MCF 10A (cell line): ENCODE measurements at regions not wholly inside any gene's neighbourhood (a gene's known extent, or its start where the extent isn't known, plus 50 kb on each side); places are given as distances from the start of the nearest gene placed in this dataset.

Source experiments
- BruUV-seq: library from RNA; stranded (reverse); fragments of 400-500 nt; replicated peaks from 2 replicates; lab custom pipeline; 2021; lab: Mats Ljungman, UMichigan
- CTCF ChIA-PET: fragments of 300-600 bp; sonication (Branson Sonifier 250); formaldehyde crosslinking; extraction: SDS; loops from one replicate; lab custom pipeline; 2021; ENCODE audit warnings: antibody characterized with exemption, inconsistent platforms; lab: Yijun Ruan, JAX
- POLR2A ChIA-PET: fragments of 300-600, 350-650 bp; sonication (Branson Sonifier 250); formaldehyde crosslinking; extraction: SDS; loops from one replicate; lab custom pipeline; 2020; ENCODE audit warnings: antibody characterized with exemption, inconsistent platforms; lab: Yijun Ruan, JAX
- DNase-seq: peaks from one replicate; pipeline ENCODE4 v3.0.0-alpha.2; 2018; ENCODE audit not compliant: unreplicated experiment
- H3K27ac Mint-ChIP-seq: one replicate; pipeline ENCODE4 v1.8.0; 2022; ENCODE audit warnings: mild to moderate bottlenecking, low read depth, mixed read lengths; ENCODE audit not compliant: unreplicated experiment
- H3K27me3 Mint-ChIP-seq: one replicate; pipeline ENCODE4 v1.8.0; 2022; ENCODE audit warnings: mixed read lengths; ENCODE audit not compliant: insufficient read depth, unreplicated experiment
- H3K36me3 Mint-ChIP-seq: one replicate; pipeline ENCODE4 v1.8.0; 2022; ENCODE audit warnings: mild to moderate bottlenecking, moderate library complexity, mixed read lengths; ENCODE audit not compliant: insufficient read depth, unreplicated experiment
- H3K4me1 Mint-ChIP-seq: one replicate; pipeline ENCODE4 v1.8.0; 2022; ENCODE audit warnings: mixed read lengths; ENCODE audit not compliant: insufficient read depth, unreplicated experiment
- H3K4me3 Mint-ChIP-seq: one replicate; pipeline ENCODE4 v1.8.0; 2022; ENCODE audit warnings: mild to moderate bottlenecking, moderate library complexity, mixed read lengths; ENCODE audit not compliant: unreplicated experiment
- H3K9me3 Mint-ChIP-seq: one replicate; pipeline ENCODE4 v1.8.0; 2022; ENCODE audit warnings: mixed read lengths; ENCODE audit not compliant: unreplicated experiment
- CTCF ChIP-seq: fragments of 200-600 bp; IDR thresholded peaks from one replicate; pipeline ENCODE4 v1.8.0; 2022; ENCODE audit warnings: antibody characterized with exemption, mild to moderate bottlenecking; ENCODE audit not compliant: unreplicated experiment
- intact Hi-C: fragments of 100-400 bp; cut with micrococcal nuclease; formaldehyde crosslinking; loops from 2 replicates; pipeline ENCODE4 v1.14.1; 2022

DNA sequence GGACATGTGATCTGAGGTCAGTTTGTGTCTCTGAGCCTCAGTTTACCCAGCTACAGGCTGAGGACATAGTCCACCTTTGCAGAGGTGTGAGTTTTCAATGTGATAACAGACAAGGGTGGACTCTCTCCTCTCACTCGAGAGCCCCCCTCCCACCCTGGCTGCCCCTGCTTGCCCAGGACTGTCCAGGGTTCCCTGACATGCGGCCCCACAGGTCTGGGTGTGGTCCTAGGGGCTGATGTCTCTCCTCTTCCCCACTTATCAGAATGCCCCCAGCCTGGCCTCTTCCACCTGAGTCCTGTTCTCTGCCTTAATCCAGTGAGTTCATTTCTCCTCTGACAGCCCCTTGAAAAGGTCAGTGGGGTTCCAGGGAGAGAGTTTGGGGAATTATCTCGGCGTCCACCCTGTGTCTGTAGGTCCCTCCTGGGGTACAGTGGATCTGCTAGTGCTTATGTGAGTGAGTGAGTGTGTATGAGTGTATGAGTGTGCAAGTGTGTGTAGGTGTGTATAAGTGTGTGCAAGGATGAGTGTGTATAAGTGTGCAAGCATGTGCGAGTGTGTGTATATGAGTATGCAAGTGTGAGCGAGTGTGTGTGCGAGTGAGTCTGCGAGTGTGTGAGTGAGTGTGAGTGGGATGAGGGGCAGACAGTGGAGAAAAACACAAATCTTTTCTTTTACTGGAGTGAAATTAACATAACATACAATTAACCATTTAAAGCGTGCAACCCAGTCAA is 175.0 kb downstream of the IRF8 start:
- no peak overlapping the region for H3K4me3 Mint-ChIP-seq
- BruUV-seq: no TSS peak
- no peak overlapping the region for H3K27ac Mint-ChIP-seq
- no peaks in the 10 kb centered on the region for H3K4me1 Mint-ChIP-seq
- H3K27me3 Mint-ChIP-seq: peaks cover 87% of the 10 kb centered on the region
- H3K9me3 Mint-ChIP-seq: no peaks in the 10 kb centered on the region
- intact Hi-C loops: loop anchor here (1.0 kb wide), 1 partner anchor 443 kb away; no protein-coding TSS in a partner anchor
- CTCF ChIA-PET: interaction anchor here (0.5 to 14.8 kb wide), 12 partner anchors 8 to 445 kb away, joined by 3 to 249 read pairs (median 4); no protein-coding TSS in a partner anchor
- no peak for DNase-seq
- TF ChIP-seq CTCF: no peak
- no peaks in the 10 kb centered on the region for H3K36me3 Mint-ChIP-seq
- POLR2A ChIA-PET: interaction anchor here (1.5 kb wide), 1 partner anchor 444 kb away, joined by 4 read pairs; no protein-coding TSS in a partner anchor

- ChIA-PET POLR2A (no interaction called here), CTCF (interaction anchor here (14.8 kb wide), 1 partner anchor 444 kb away, joined by 249 read pairs; no protein-coding TSS in a partner anchor)
- Mint-ChIP-seq H3K4me3 (no peak overlapping the region), H3K9me3 (no peaks in the 10 kb centered on the region), H3K27me3 (peaks cover 86% of the 10 kb centered on the region), H3K27ac (no peak overlapping the region), H3K4me1 (no peaks in the 10 kb centered on the region), H3K36me3 (no peaks in the 10 kb centered on the region)
- no peak for TF ChIP-seq CTCF
- DNase-seq: no peak
- intact Hi-C loops: no loop called here
- BruUV-seq: no TSS peak
These were observed 175.9 kb downstream of the IRF8 start for GRCh38 chr16:86074651-86075487.

DNA sequence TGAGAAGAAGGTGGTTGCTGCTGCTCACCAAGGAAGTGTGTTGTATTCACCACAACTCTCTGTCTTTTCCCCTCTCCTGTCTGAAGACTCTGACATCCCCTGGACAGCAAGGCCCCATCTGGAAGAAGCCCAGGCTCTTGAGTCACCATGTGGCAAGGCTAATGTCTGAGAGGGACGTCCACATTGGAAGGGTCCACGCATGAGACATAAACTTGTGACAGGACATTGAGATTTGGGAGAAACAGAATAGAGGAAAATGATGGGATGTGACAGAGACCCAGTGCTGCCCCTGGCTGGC is 176.5 kb downstream of the IRF8 start:
- peaks cover 86% of the 10 kb centered on the region for H3K27me3 Mint-ChIP-seq
- no peak for DNase-seq
- H3K27ac Mint-ChIP-seq: no peak overlapping the region
- POLR2A ChIA-PET: no interaction called here
- CTCF ChIA-PET: interaction anchor here (14.8 kb wide), 1 partner anchor 444 kb away, joined by 249 read pairs; no protein-coding TSS in a partner anchor
- no peaks in the 10 kb centered on the region for H3K36me3 Mint-ChIP-seq
- H3K9me3 Mint-ChIP-seq: no peaks in the 10 kb centered on the region
- intact Hi-C loops: no loop called here
- no peak overlapping the region for H3K4me3 Mint-ChIP-seq
- BruUV-seq: no TSS peak
- TF ChIP-seq CTCF: no peak
- H3K4me1 Mint-ChIP-seq: no peaks in the 10 kb centered on the region

DNA sequence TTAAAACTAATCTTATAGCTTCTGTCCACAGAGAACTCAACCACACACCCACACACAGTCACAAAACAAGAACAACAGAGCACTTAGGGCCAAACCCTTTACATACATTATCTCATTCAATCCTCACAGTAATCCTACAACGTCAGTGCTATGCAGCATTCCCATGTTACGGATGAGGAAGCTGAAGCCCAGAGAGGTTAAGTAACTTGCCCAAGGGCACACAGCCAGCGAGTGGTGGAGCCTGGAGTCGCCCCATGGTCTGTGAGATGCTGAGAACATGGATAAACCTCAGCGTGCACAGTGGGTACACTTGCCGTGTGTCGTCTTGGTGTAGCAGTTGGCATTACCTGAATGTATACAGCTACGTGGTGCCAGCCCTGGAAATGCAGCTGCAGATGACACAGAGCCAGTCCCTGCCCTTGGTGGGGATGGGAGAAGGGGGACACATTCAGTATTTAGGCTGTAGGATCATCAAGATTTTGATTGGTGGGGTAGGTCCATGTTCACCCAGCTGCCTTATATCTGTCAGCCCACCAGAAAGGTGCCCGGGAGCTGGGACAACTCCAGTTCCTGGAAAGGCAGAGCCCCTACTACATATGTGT is 177.0 kb downstream of the IRF8 start:
- BruUV-seq: no TSS peak
- peaks cover 86% of the 10 kb centered on the region for H3K27me3 Mint-ChIP-seq
- H3K9me3 Mint-ChIP-seq: no peaks in the 10 kb centered on the region
- DNase-seq: no peak
- no peak for TF ChIP-seq CTCF
- H3K4me1 Mint-ChIP-seq: no peaks in the 10 kb centered on the region
- ChIA-PET CTCF (interaction anchor here (0.6 to 14.8 kb wide), 2 partner anchors 443 to 1471 kb away, joined by 3 to 249 read pairs; no protein-coding TSS in a partner anchor), POLR2A (no interaction called here)
- H3K4me3 Mint-ChIP-seq: no peak overlapping the region
- no peaks in the 10 kb centered on the region for H3K36me3 Mint-ChIP-seq
- intact Hi-C loops: no loop called here
- H3K27ac Mint-ChIP-seq: no peak overlapping the region
